ENCODE measurements at regions not wholly inside any gene's neighbourhood (a gene's known extent, or its start where the extent isn't known, plus 50 kb on each side); places are given as distances from the start of the nearest gene placed in this dataset.

DNA sequence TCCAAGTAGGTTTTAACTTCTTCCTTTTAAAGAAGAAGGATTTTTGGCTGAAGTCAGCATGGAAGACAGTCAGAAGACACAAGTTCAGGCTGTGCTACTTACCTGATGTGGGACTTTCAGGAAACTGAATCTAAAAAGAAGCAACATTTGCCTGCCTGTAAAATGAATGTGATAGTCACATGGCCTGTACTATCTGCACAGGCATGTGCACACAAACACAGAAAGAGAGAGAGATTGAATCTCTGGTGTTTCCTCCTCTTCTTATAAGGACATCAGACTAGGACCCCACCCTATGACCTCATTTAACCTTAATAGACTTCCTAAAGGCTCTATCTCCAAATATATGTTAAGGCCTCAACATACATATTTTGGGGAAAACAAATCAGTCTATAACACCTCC is 542.9 kb downstream of the PLPP3 start:
- no peak overlapping the region for H2AFZ ChIP-seq (ENCODE audit: low read length)
- no peak overlapping the region for H3K4me3 ChIP-seq (ENCODE audit: low read depth, low read length, poor library complexity, severe bottlenecking)
- no peak for TF ChIP-seq CTCF (IDR thresholded peaks at IDR 0.05; ENCODE audit: low read length)
- TF ChIP-seq EZH2 (IDR thresholded peaks at IDR 0.05; ENCODE audit: borderline replicate concordance, low read length) = no peak
- no peaks in the 10 kb centered on the region for H3K4me1 ChIP-seq (ENCODE audit: insufficient read depth, low read length, severe bottlenecking)
- H3K36me3 ChIP-seq (ENCODE audit: insufficient read depth, low read length) = no peaks in the 10 kb centered on the region
- no peak overlapping the region for H3K4me2 ChIP-seq (ENCODE audit: low read length)
- H3K9me2 ChIP-seq (ENCODE audit: low read depth, low read length) = no peaks in the 10 kb centered on the region
- no peaks in the 10 kb centered on the region for H3F3A ChIP-seq (ENCODE audit: insufficient read depth, low read length)
- no peaks in the 10 kb centered on the region for H4K20me1 ChIP-seq (ENCODE audit: insufficient read depth, low read length)
- no peaks in the 10 kb centered on the region for H3K27me3 ChIP-seq (ENCODE audit: insufficient read depth, low read length)
- H3K79me2 ChIP-seq (ENCODE audit: insufficient read depth, low read length) = no peaks in the 10 kb centered on the region
- H3K9me3 ChIP-seq (ENCODE audit: low read length) = no peaks in the 10 kb centered on the region
- H3K9ac ChIP-seq (ENCODE audit: low read length) = no peak overlapping the region
- no peak overlapping the region for H3K27ac ChIP-seq (ENCODE audit: low read depth, low read length, poor library complexity, severe bottlenecking)

GRCh38 chr1:56034847-56035481 is 544.4 kb downstream of the PLPP3 start:
- H3K9me2 ChIP-seq (ENCODE audit: low read depth, low read length) = no peaks in the 10 kb centered on the region
- H3K9me3 ChIP-seq (ENCODE audit: low read length) = no peaks in the 10 kb centered on the region
- H3K4me1 ChIP-seq (ENCODE audit: insufficient read depth, low read length, severe bottlenecking) = no peaks in the 10 kb centered on the region
- TF ChIP-seq CTCF (IDR thresholded peaks at IDR 0.05; ENCODE audit: low read length) = no peak
- no peak for TF ChIP-seq EZH2 (IDR thresholded peaks at IDR 0.05; ENCODE audit: borderline replicate concordance, low read length)
- H3K27me3 ChIP-seq (ENCODE audit: insufficient read depth, low read length) = no peaks in the 10 kb centered on the region
- no peak overlapping the region for H2AFZ ChIP-seq (ENCODE audit: low read length)
- no peak overlapping the region for H3K4me2 ChIP-seq (ENCODE audit: low read length)
- no peak overlapping the region for H3K9ac ChIP-seq (ENCODE audit: low read length)
- H3K36me3 ChIP-seq (ENCODE audit: insufficient read depth, low read length) = no peaks in the 10 kb centered on the region
- no peaks in the 10 kb centered on the region for H3F3A ChIP-seq (ENCODE audit: insufficient read depth, low read length)
- H4K20me1 ChIP-seq (ENCODE audit: insufficient read depth, low read length) = no peaks in the 10 kb centered on the region
- H3K4me3 ChIP-seq (ENCODE audit: low read depth, low read length, poor library complexity, severe bottlenecking) = no peak overlapping the region
- H3K27ac ChIP-seq (ENCODE audit: low read depth, low read length, poor library complexity, severe bottlenecking) = no peak overlapping the region
- H3K79me2 ChIP-seq (ENCODE audit: insufficient read depth, low read length) = no peaks in the 10 kb centered on the region

GRCh38 chr1:56034222-56034621 is 545.1 kb downstream of the PLPP3 start:
- no peaks in the 10 kb centered on the region for H3K27me3 ChIP-seq (ENCODE audit: insufficient read depth, low read length)
- no peak overlapping the region for H3K27ac ChIP-seq (ENCODE audit: low read depth, low read length, poor library complexity, severe bottlenecking)
- no peak overlapping the region for H3K9ac ChIP-seq (ENCODE audit: low read length)
- H3K9me2 ChIP-seq (ENCODE audit: low read depth, low read length) = no peaks in the 10 kb centered on the region
- TF ChIP-seq CTCF (IDR thresholded peaks at IDR 0.05; ENCODE audit: low read length) = no peak
- TF ChIP-seq EZH2 (IDR thresholded peaks at IDR 0.05; ENCODE audit: borderline replicate concordance, low read length) = no peak
- no peaks in the 10 kb centered on the region for H4K20me1 ChIP-seq (ENCODE audit: insufficient read depth, low read length)
- no peaks in the 10 kb centered on the region for H3K4me1 ChIP-seq (ENCODE audit: insufficient read depth, low read length, severe bottlenecking)
- no peak overlapping the region for H3K4me2 ChIP-seq (ENCODE audit: low read length)
- H3K36me3 ChIP-seq (ENCODE audit: insufficient read depth, low read length) = no peaks in the 10 kb centered on the region
- no peaks in the 10 kb centered on the region for H3F3A ChIP-seq (ENCODE audit: insufficient read depth, low read length)
- no peaks in the 10 kb centered on the region for H3K9me3 ChIP-seq (ENCODE audit: low read length)
- no peaks in the 10 kb centered on the region for H3K79me2 ChIP-seq (ENCODE audit: insufficient read depth, low read length)
- H2AFZ ChIP-seq (ENCODE audit: low read length) = no peak overlapping the region
- no peak overlapping the region for H3K4me3 ChIP-seq (ENCODE audit: low read depth, low read length, poor library complexity, severe bottlenecking)
